NCI-H510A treated with DMSO at 0.1 percent for 48 hours (cell line): ENCODE measurements at regions not wholly inside any gene's neighbourhood (a gene's known extent, or its start where the extent isn't known, plus 50 kb on each side); places are given as distances from the start of the nearest gene placed in this dataset.
"Not testable (repeated sequence)": the region's sequence is repeated elsewhere in the genome, so short reads cannot be mapped to it uniquely, and the experiment has no call there.

Source experiments
- DNase-seq: peaks from one replicate; lab custom pipeline; 2025; lab: John Stamatoyannopoulos, UW

- DNase-seq, result no peak
These were observed 102.8 kb downstream of the TNFAIP3 start for GRCh38 chr6:137969874-137970273.

GRCh38 chr6:137970368-137970767 lies 103.3 kb downstream of the TNFAIP3 start:
- DNase-seq, result no peak

GRCh38 chr6:137973201-137973600 lies 106.1 kb downstream of the TNFAIP3 start:
- no peak for DNase-seq

GRCh38 chr6:137975188-137975940 lies 108.3 kb downstream of the TNFAIP3 start:
- no peak for DNase-seq

- no peak for DNase-seq
These were observed 109.4 kb downstream of the TNFAIP3 start for GRCh38 chr6:137976430-137976829.

- DNase-seq, result no peak
These were observed 110.1 kb downstream of the TNFAIP3 start for GRCh38 chr6:137977206-137977605.

GRCh38 chr6:137977814-137978213 lies 110.8 kb downstream of the TNFAIP3 start:
- no peak for DNase-seq

GRCh38 chr6:137978252-137978896 lies 111.3 kb downstream of the TNFAIP3 start:
- no peak for DNase-seq

- not testable (repeated sequence) for DNase-seq
These were observed 112.2 kb downstream of the TNFAIP3 start for GRCh38 chr6:137979263-137979662.

GRCh38 chr6:137980777-137981176 lies 113.7 kb downstream of the TNFAIP3 start:
- DNase-seq, result no peak

GRCh38 chr6:137981758-137982157 lies 114.7 kb downstream of the TNFAIP3 start:
- DNase-seq, result no peak

GRCh38 chr6:137982418-137983189 lies 115.5 kb downstream of the TNFAIP3 start:
- DNase-seq, result no peak

GRCh38 chr6:137983269-137983668 lies 116.2 kb downstream of the TNFAIP3 start:
- DNase-seq, result no peak

- no peak for DNase-seq
These were observed 117.6 kb downstream of the PERP start for GRCh38 chr6:137989664-137990063.

GRCh38 chr6:137995371-137995770 lies 111.8 kb downstream of the PERP start:
- no peak for DNase-seq

- DNase-seq, result no peak
These were observed 108.7 kb downstream of the PERP start for GRCh38 chr6:137998461-137999019.

GRCh38 chr6:137999815-138000214 lies 107.4 kb downstream of the PERP start:
- no peak for DNase-seq

- no peak for DNase-seq
These were observed 106.3 kb downstream of the PERP start for GRCh38 chr6:138000941-138001340.

GRCh38 chr6:138001750-138002349 lies 105.4 kb downstream of the PERP start:
- DNase-seq, result peak; percentile 54

- peak; percentile 48 for DNase-seq
These were observed 102.6 kb downstream of the PERP start for GRCh38 chr6:138004430-138005287.

GRCh38 chr6:138005846-138006245 lies 101.4 kb downstream of the PERP start:
- DNase-seq, result no peak
